ENCODE measurements at regions not wholly inside any gene's neighbourhood (a gene's known extent, or its start where the extent isn't known, plus 50 kb on each side); places are given as distances from the start of the nearest gene placed in this dataset.
A peak's percentile ranks its signal among the peaks of the same experiment; 100 is the strongest.

DNA sequence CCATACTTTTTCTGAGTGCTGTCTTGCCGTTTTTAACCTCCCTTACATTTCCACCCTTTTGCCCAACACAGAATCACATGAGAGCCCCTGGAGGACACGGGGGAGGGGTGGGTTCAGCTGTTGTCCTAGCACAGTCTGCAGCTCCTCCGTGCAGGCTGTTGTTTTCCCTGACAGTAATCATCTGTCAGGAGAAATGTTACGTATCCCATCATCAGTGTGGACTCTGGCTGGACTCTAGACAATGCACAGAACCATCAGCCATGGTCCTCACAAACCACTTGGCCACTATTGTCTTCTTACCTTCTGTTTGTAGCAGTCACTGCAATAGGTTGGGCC is 92.1 kb downstream of the RIN2 start:
- Histone ChIP-seq H4K91ac (ENCODE audit: low read length) (peak overlapping the region; percentile 62), H3K9ac (ENCODE audit: low read length) (peak overlapping the region; percentile 78), H3K4me3 (ENCODE audit: insufficient read depth in 1 of 2, low read depth in 1 of 2, low read length in 2 of 2) (peak overlapping the region in 1 of 2 experiments; percentile 45), H3K4me1 (ENCODE audit: control insufficient read depth, insufficient read depth, low read depth, low read length) (peaks cover 10% of the 10 kb centered on the region), H3K14ac (ENCODE audit: low read length in 2 of 2) (peak overlapping the region in 1 of 2 experiments; percentile 68), H3K4ac (ENCODE audit: low read depth in 1 of 2, low read length in 2 of 2) (peak overlapping the region; percentile 34 to 39), H2AK5ac (ENCODE audit: low read length, severe bottlenecking) (peak overlapping the region; percentile 1), H3K79me1 (replicated peaks; ENCODE audit: low read length, poor library complexity, severe bottlenecking) (peaks cover 11% of the 10 kb centered on the region), H3K9me3 (ENCODE audit: control insufficient read depth, low read length) (no peaks in the 10 kb centered on the region), H2BK120ac (ENCODE audit: low read depth, low read length) (no peak overlapping the region), H3K27ac (ENCODE audit: low read length, poor library complexity, severe bottlenecking) (peak overlapping the region; percentile 15), H3K27me3 (ENCODE audit: control insufficient read depth in 1 of 2, insufficient read depth in 1 of 2, low read length in 2 of 2) (no peaks in the 10 kb centered on the region), H4K8ac (ENCODE audit: low read length) (peak overlapping the region; percentile 87), H2BK15ac (ENCODE audit: low read depth, poor library complexity, severe bottlenecking) (peak overlapping the region; percentile 44), H3K36me3 (ENCODE audit: control insufficient read depth in 1 of 2, insufficient read depth in 2 of 2, low read depth in 1 of 2, low read length in 2 of 2) (peaks cover 0 to 5% of the 10 kb centered on the region in 2 experiments), H3K23ac (ENCODE audit: low read length in 2 of 2) (no peak overlapping the region), H2BK12ac (ENCODE audit: low read length in 2 of 2) (peak overlapping the region; percentile 69 to 82), H2BK5ac (ENCODE audit: low read depth, low read length, poor library complexity, severe bottlenecking) (no peak overlapping the region), H2AFZ (ENCODE audit: low read depth, low read length) (no peak overlapping the region), H3K4me2 (ENCODE audit: low read length, poor library complexity, severe bottlenecking) (no peak overlapping the region), H3K18ac (ENCODE audit: low read depth in 1 of 2, low read length in 2 of 2) (peak overlapping the region; percentile 86 to 89)
- WGBS, result 21% methylated on average over 4 of the region's 4 CpGs
- DNase-seq, result peak; percentile 69

- Histone ChIP-seq H2AFZ (ENCODE audit: low read depth, low read length) (no peak overlapping the region), H2BK12ac (ENCODE audit: low read length in 2 of 2) (peak overlapping the region; percentile 34 to 59), H3K4ac (ENCODE audit: low read depth in 1 of 2, low read length in 2 of 2) (peak overlapping the region; percentile 47 to 49), H4K8ac (ENCODE audit: low read length) (no peak overlapping the region), H4K91ac (ENCODE audit: low read length) (no peak overlapping the region), H3K9ac (ENCODE audit: low read length) (no peak overlapping the region), H2BK15ac (ENCODE audit: low read depth, poor library complexity, severe bottlenecking) (no peak overlapping the region), H3K9me3 (ENCODE audit: control insufficient read depth, low read length) (no peaks in the 10 kb centered on the region), H3K27me3 (ENCODE audit: control insufficient read depth in 1 of 2, insufficient read depth in 1 of 2, low read length in 2 of 2) (no peaks in the 10 kb centered on the region), H3K23ac (ENCODE audit: low read length in 2 of 2) (no peak overlapping the region), H2BK5ac (ENCODE audit: low read depth, low read length, poor library complexity, severe bottlenecking) (no peak overlapping the region), H3K14ac (ENCODE audit: low read length in 2 of 2) (no peak overlapping the region), H3K27ac (ENCODE audit: low read length, poor library complexity, severe bottlenecking) (no peak overlapping the region), H3K4me1 (ENCODE audit: control insufficient read depth, insufficient read depth, low read depth, low read length) (peaks cover 10% of the 10 kb centered on the region), H3K36me3 (ENCODE audit: control insufficient read depth in 1 of 2, insufficient read depth in 2 of 2, low read depth in 1 of 2, low read length in 2 of 2) (peaks cover 0 to 5% of the 10 kb centered on the region in 2 experiments), H3K18ac (ENCODE audit: low read depth in 1 of 2, low read length in 2 of 2) (peak overlapping the region; percentile 38 to 67), H3K4me3 (ENCODE audit: insufficient read depth in 1 of 2, low read depth in 1 of 2, low read length in 2 of 2) (no peak overlapping the region), H3K4me2 (ENCODE audit: low read length, poor library complexity, severe bottlenecking) (no peak overlapping the region), H3K79me1 (replicated peaks; ENCODE audit: low read length, poor library complexity, severe bottlenecking) (peaks cover 11% of the 10 kb centered on the region), H2BK120ac (ENCODE audit: low read depth, low read length) (no peak overlapping the region), H2AK5ac (ENCODE audit: low read length, severe bottlenecking) (no peak overlapping the region)
- WGBS, result 88% methylated on average over 7 of the region's 7 CpGs
- DNase-seq, result peak; percentile 62
Observed at GRCh38 chr20:19851861-19852260, 93.8 kb downstream of the RIN2 start.

DNA sequence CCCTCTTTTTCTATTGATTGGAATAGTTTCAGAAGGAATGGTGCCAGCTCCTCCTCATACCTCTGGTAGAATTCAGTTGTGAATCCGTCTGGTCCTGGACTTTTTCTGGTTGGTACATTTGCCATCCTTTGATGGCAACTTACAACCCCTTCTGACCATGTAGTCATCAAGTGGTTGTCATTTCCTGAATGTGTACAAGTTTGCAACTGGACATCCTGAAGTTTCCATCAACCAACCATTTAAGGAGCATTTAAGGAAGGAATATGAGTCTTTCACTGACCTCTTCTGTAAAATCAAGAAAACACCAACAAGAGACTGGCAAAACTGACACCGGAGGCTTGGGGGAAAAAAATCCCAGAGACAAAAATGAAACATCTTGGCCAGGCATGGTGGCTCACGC is 97.4 kb downstream of the RIN2 start:
- Histone ChIP-seq H3K9ac (ENCODE audit: low read length) (no peak overlapping the region), H2BK120ac (ENCODE audit: low read depth, low read length) (no peak overlapping the region), H3K36me3 (ENCODE audit: control insufficient read depth in 1 of 2, insufficient read depth in 2 of 2, low read depth in 1 of 2, low read length in 2 of 2) (peaks cover 0 to 5% of the 10 kb centered on the region in 2 experiments), H3K79me1 (replicated peaks; ENCODE audit: low read length, poor library complexity, severe bottlenecking) (peaks cover 16% of the 10 kb centered on the region), H2AFZ (ENCODE audit: low read depth, low read length) (no peak overlapping the region), H3K4me3 (ENCODE audit: insufficient read depth in 1 of 2, low read depth in 1 of 2, low read length in 2 of 2) (no peak overlapping the region), H4K8ac (ENCODE audit: low read length) (no peak overlapping the region), H3K4me1 (ENCODE audit: control insufficient read depth, insufficient read depth, low read depth, low read length) (peaks cover 4% of the 10 kb centered on the region), H3K23ac (ENCODE audit: low read length in 2 of 2) (no peak overlapping the region), H2BK12ac (ENCODE audit: low read length in 2 of 2) (no peak overlapping the region), H2AK5ac (ENCODE audit: low read length, severe bottlenecking) (no peak overlapping the region), H3K27ac (ENCODE audit: low read length, poor library complexity, severe bottlenecking) (no peak overlapping the region), H3K18ac (ENCODE audit: low read depth in 1 of 2, low read length in 2 of 2) (no peak overlapping the region), H2BK5ac (ENCODE audit: low read depth, low read length, poor library complexity, severe bottlenecking) (no peak overlapping the region), H3K14ac (ENCODE audit: low read length in 2 of 2) (no peak overlapping the region), H3K4ac (ENCODE audit: low read depth in 1 of 2, low read length in 2 of 2) (no peak overlapping the region), H3K9me3 (ENCODE audit: control insufficient read depth, low read length) (peaks cover 6% of the 10 kb centered on the region), H2BK15ac (ENCODE audit: low read depth, poor library complexity, severe bottlenecking) (no peak overlapping the region), H3K27me3 (ENCODE audit: control insufficient read depth in 1 of 2, insufficient read depth in 1 of 2, low read length in 2 of 2) (no peaks in the 10 kb centered on the region), H3K4me2 (ENCODE audit: low read length, poor library complexity, severe bottlenecking) (no peak overlapping the region), H4K91ac (ENCODE audit: low read length) (no peak overlapping the region)
- DNase-seq, result no peak
- WGBS, result 100% methylated on average over 2 of the region's 3 CpGs

- Histone ChIP-seq H2AK5ac (ENCODE audit: low read length, severe bottlenecking) (peak overlapping the region; percentile 69), H3K27me3 (ENCODE audit: control insufficient read depth in 1 of 2, insufficient read depth in 1 of 2, low read length in 2 of 2) (no peaks in the 10 kb centered on the region)
- WGBS, result 54% methylated on average over 7 of the region's 9 CpGs
Observed at GRCh38 chr20:19858466-19859371, 100.7 kb downstream of the RIN2 start.

More at GRCh38 chr20:19858466-19859371, 100.7 kb downstream of the RIN2 start:
- no peak overlapping the region for H3K4me2 ChIP-seq (ENCODE audit: low read length, poor library complexity, severe bottlenecking)
- H3K36me3 ChIP-seq (ENCODE audit: control insufficient read depth in 1 of 2, insufficient read depth in 2 of 2, low read depth in 1 of 2, low read length in 2 of 2), result no peaks in the 10 kb centered on the region
- no peak overlapping the region for H2BK5ac ChIP-seq (ENCODE audit: low read depth, low read length, poor library complexity, severe bottlenecking)
- no peak overlapping the region for H3K4me3 ChIP-seq (ENCODE audit: insufficient read depth in 1 of 2, low read depth in 1 of 2, low read length in 2 of 2)
- H3K23ac ChIP-seq (ENCODE audit: low read length in 2 of 2), result no peak overlapping the region
- H3K9ac ChIP-seq (ENCODE audit: low read length), result peak overlapping the region; percentile 50
- no peak overlapping the region for H2AFZ ChIP-seq (ENCODE audit: low read depth, low read length)
- H3K14ac ChIP-seq (ENCODE audit: low read length in 2 of 2), result no peak overlapping the region
- peak overlapping the region; percentile 67 for H2BK15ac ChIP-seq (ENCODE audit: low read depth, poor library complexity, severe bottlenecking)
- peak overlapping the region; percentile 95 for H4K8ac ChIP-seq (ENCODE audit: low read length)
- DNase-seq, result peak; percentile 82
- peak overlapping the region; percentile 42 for H2BK120ac ChIP-seq (ENCODE audit: low read depth, low read length)
- H2BK12ac ChIP-seq (ENCODE audit: low read length in 2 of 2), result peak overlapping the region in 1 of 2 experiments; percentile 81
- peak overlapping the region; percentile 72 to 91 for H3K18ac ChIP-seq (ENCODE audit: low read depth in 1 of 2, low read length in 2 of 2)
- H4K91ac ChIP-seq (ENCODE audit: low read length), result peak overlapping the region; percentile 95
- H3K9me3 ChIP-seq (ENCODE audit: control insufficient read depth, low read length), result peaks cover 6% of the 10 kb centered on the region
- H3K4me1 ChIP-seq (ENCODE audit: control insufficient read depth, insufficient read depth, low read depth, low read length), result peaks cover 5% of the 10 kb centered on the region
- H3K4ac ChIP-seq (ENCODE audit: low read depth in 1 of 2, low read length in 2 of 2), result peak overlapping the region in 1 of 2 experiments; percentile 96
- H3K27ac ChIP-seq (ENCODE audit: low read length, poor library complexity, severe bottlenecking), result no peak overlapping the region
- H3K79me1 ChIP-seq (replicated peaks; ENCODE audit: low read length, poor library complexity, severe bottlenecking), result peaks cover 9% of the 10 kb centered on the region
